ENCODE measurements at regions not wholly inside any gene's neighbourhood (a gene's known extent, or its start where the extent isn't known, plus 50 kb on each side); places are given as distances from the start of the nearest gene placed in this dataset.

GRCh38 chr9:119487118-119487827 lies 118.0 kb upstream of the BRINP1 start:
- Mint-ChIP-seq H3K27me3 (no peaks in the 10 kb centered on the region), H3K4me1 (no peaks in the 10 kb centered on the region), H3K4me3 (no peak overlapping the region), H3K9me3 (ENCODE audit: insufficient read depth) (no peaks in the 10 kb centered on the region), H3K27ac (no peak overlapping the region)
- H3K27me3 ChIP-seq (replicated peaks in 1 of 4; ENCODE audit: control extremely low read depth in 1 of 4, control insufficient read depth in 3 of 4, insufficient read depth in 4 of 4, low read length in 3 of 4): no peaks in the 10 kb centered on the region
- H3K27ac ChIP-seq (ENCODE audit: low read length in 2 of 2): no peak overlapping the region
- ChIA-PET CTCF (no interaction called here), POLR2A (no interaction called here)
- H3K4me1 ChIP-seq (ENCODE audit: control insufficient read depth in 2 of 2, insufficient read depth in 2 of 2, low read length in 2 of 2): no peaks in the 10 kb centered on the region
- no peak for DNase-seq
- no peak overlapping the region for H3K4me3 ChIP-seq (ENCODE audit: control extremely low read depth in 1 of 5, extremely low read depth in 1 of 5, insufficient read depth in 1 of 5, low read depth in 2 of 5, low read length in 4 of 5)
- no CpG with 5 or more reads among the region's 6 CpGs for WGBS (ENCODE audit: insufficient coverage)
- H3K9me3 ChIP-seq (ENCODE audit: control extremely low read depth in 1 of 3, control insufficient read depth in 2 of 3, insufficient read depth in 1 of 3, low read length in 2 of 3): no peaks in the 10 kb centered on the region
- TF ChIP-seq CTCF (IDR thresholded peaks at IDR 0.05): no peak
- TF ChIP-seq EZH2 (IDR thresholded peaks at IDR 0.05; ENCODE audit: borderline replicate concordance, insufficient read depth, low read depth, low read length, poor library complexity, severe bottlenecking): no peak
- H2AFZ ChIP-seq (ENCODE audit: insufficient read depth, low read depth, low read length, poor library complexity, severe bottlenecking): no peak overlapping the region
- no peaks in the 10 kb centered on the region for H3K36me3 ChIP-seq (replicated peaks in 1 of 2; ENCODE audit: control extremely low read depth in 1 of 2, control insufficient read depth in 1 of 2, extremely low read depth in 1 of 2, insufficient read depth in 2 of 2, low read length in 1 of 2)
- H3K79me2 ChIP-seq (ENCODE audit: control insufficient read depth, insufficient read depth, low read length): no peaks in the 10 kb centered on the region
- no peaks in the 10 kb centered on the region for H4K20me1 ChIP-seq (ENCODE audit: control insufficient read depth, insufficient read depth, low read length, poor library complexity, severe bottlenecking)
- intact Hi-C loops (cut with micrococcal nuclease): no loop called here
- no peak for ATAC-seq (ENCODE audit: low read depth)
- H3K4me2 ChIP-seq (replicated peaks; ENCODE audit: low read depth, low read length, poor library complexity, severe bottlenecking): no peak overlapping the region
- H3K9ac ChIP-seq (ENCODE audit: low read length): no peak overlapping the region

- H3K27me3 Mint-ChIP-seq: no peaks in the 10 kb centered on the region
- H3K9me3 Mint-ChIP-seq (ENCODE audit: insufficient read depth): no peaks in the 10 kb centered on the region
- intact Hi-C loops (cut with micrococcal nuclease): no loop called here
- Histone ChIP-seq H3K4me3 (ENCODE audit: control extremely low read depth in 1 of 5, extremely low read depth in 1 of 5, insufficient read depth in 1 of 5, low read depth in 2 of 5, low read length in 4 of 5) (no peak overlapping the region), H4K20me1 (ENCODE audit: control insufficient read depth, insufficient read depth, low read length, poor library complexity, severe bottlenecking) (no peaks in the 10 kb centered on the region), H3K4me2 (replicated peaks; ENCODE audit: low read depth, low read length, poor library complexity, severe bottlenecking) (no peak overlapping the region), H3K36me3 (replicated peaks in 1 of 2; ENCODE audit: control extremely low read depth in 1 of 2, control insufficient read depth in 1 of 2, extremely low read depth in 1 of 2, insufficient read depth in 2 of 2, low read length in 1 of 2) (no peaks in the 10 kb centered on the region), H3K27ac (ENCODE audit: low read length in 2 of 2) (no peak overlapping the region), H3K4me1 (ENCODE audit: control insufficient read depth in 2 of 2, insufficient read depth in 2 of 2, low read length in 2 of 2) (no peaks in the 10 kb centered on the region), H3K79me2 (ENCODE audit: control insufficient read depth, insufficient read depth, low read length) (no peaks in the 10 kb centered on the region), H3K27me3 (replicated peaks in 1 of 4; ENCODE audit: control extremely low read depth in 1 of 4, control insufficient read depth in 3 of 4, insufficient read depth in 4 of 4, low read length in 3 of 4) (no peaks in the 10 kb centered on the region), H3K9ac (ENCODE audit: low read length) (no peak overlapping the region), H3K9me3 (ENCODE audit: control extremely low read depth in 1 of 3, control insufficient read depth in 2 of 3, insufficient read depth in 1 of 3, low read length in 2 of 3) (no peaks in the 10 kb centered on the region), H2AFZ (ENCODE audit: insufficient read depth, low read depth, low read length, poor library complexity, severe bottlenecking) (no peak overlapping the region)
- H3K4me1 Mint-ChIP-seq: no peaks in the 10 kb centered on the region
- H3K4me3 Mint-ChIP-seq: no peak overlapping the region
- ATAC-seq (ENCODE audit: low read depth) (no peak), DNase-seq (no peak)
- POLR2A ChIA-PET: no interaction called here
- CTCF ChIA-PET: no interaction called here
- no peak overlapping the region for H3K27ac Mint-ChIP-seq
- TF ChIP-seq EZH2 (IDR thresholded peaks at IDR 0.05; ENCODE audit: borderline replicate concordance, insufficient read depth, low read depth, low read length, poor library complexity, severe bottlenecking): no peak
- TF ChIP-seq CTCF (IDR thresholded peaks at IDR 0.05): no peak
Measured at GRCh38 chr9:119483153-119483552, 113.9 kb upstream of the BRINP1 start.
